ENCODE measurements at regions not wholly inside any gene's neighbourhood (a gene's known extent, or its start where the extent isn't known, plus 50 kb on each side); places are given as distances from the start of the nearest gene placed in this dataset.
"Not testable (repeated sequence)": the region's sequence is repeated elsewhere in the genome, so short reads cannot be mapped to it uniquely, and the experiment has no call there.

- H3K4me3 ChIP-seq (ENCODE audit: low read depth, low read length): no peak overlapping the region
- no peak for DNase-seq (ENCODE audit: low read depth)
- TF ChIP-seq CTCF (conservative IDR thresholded peaks at IDR 0.05; ENCODE audit: low read depth, low read length): no peak
Measured at GRCh38 chr12:71282925-71283324, 125.1 kb upstream of the TSPAN8 start.

GRCh38 chr12:71282020-71282419 is 124.2 kb upstream of the TSPAN8 start:
- no peak overlapping the region for H3K4me3 ChIP-seq (ENCODE audit: low read depth, low read length)
- no peak for DNase-seq (ENCODE audit: low read depth)
- TF ChIP-seq CTCF (conservative IDR thresholded peaks at IDR 0.05; ENCODE audit: low read depth, low read length): no peak

GRCh38 chr12:71281425-71281824 is 123.6 kb upstream of the TSPAN8 start:
- TF ChIP-seq CTCF (conservative IDR thresholded peaks at IDR 0.05; ENCODE audit: low read depth, low read length): no peak
- DNase-seq (ENCODE audit: low read depth): no peak
- H3K4me3 ChIP-seq (ENCODE audit: low read depth, low read length): no peak overlapping the region

- no peak overlapping the region for H3K4me3 ChIP-seq (ENCODE audit: low read depth, low read length)
- TF ChIP-seq CTCF (conservative IDR thresholded peaks at IDR 0.05; ENCODE audit: low read depth, low read length): no peak
- no peak for DNase-seq (ENCODE audit: low read depth)
Measured at GRCh38 chr12:71277866-71278265, 120.1 kb upstream of the TSPAN8 start.

GRCh38 chr12:71276541-71276940 is 118.7 kb upstream of the TSPAN8 start:
- TF ChIP-seq CTCF (conservative IDR thresholded peaks at IDR 0.05; ENCODE audit: low read depth, low read length): no peak
- H3K4me3 ChIP-seq (ENCODE audit: low read depth, low read length): no peak overlapping the region
- no peak for DNase-seq (ENCODE audit: low read depth)

- DNase-seq (ENCODE audit: low read depth); H3K4me3 ChIP-seq (ENCODE audit: low read depth, low read length): not testable (repeated sequence)
Measured at GRCh38 chr12:71270794-71271193, 113.0 kb upstream of the TSPAN8 start.

GRCh38 chr12:71270057-71270456 is 112.3 kb upstream of the TSPAN8 start:
- DNase-seq (ENCODE audit: low read depth): no peak
- TF ChIP-seq CTCF (conservative IDR thresholded peaks at IDR 0.05; ENCODE audit: low read depth, low read length): no peak
- no peak overlapping the region for H3K4me3 ChIP-seq (ENCODE audit: low read depth, low read length)

- no peak for TF ChIP-seq CTCF (conservative IDR thresholded peaks at IDR 0.05; ENCODE audit: low read depth, low read length)
- no peak overlapping the region for H3K4me3 ChIP-seq (ENCODE audit: low read depth, low read length)
- no peak for DNase-seq (ENCODE audit: low read depth)
Measured at GRCh38 chr12:71269281-71269598, 111.4 kb upstream of the TSPAN8 start.
